PC-3 (cell line): ENCODE measurements at regions not wholly inside any gene's neighbourhood (a gene's known extent, or its start where the extent isn't known, plus 50 kb on each side); places are given as distances from the start of the nearest gene placed in this dataset.
A peak's percentile ranks its signal among the peaks of the same experiment; 100 is the strongest.

Experiments used
- ATAC-seq: fragments of 200-7000 bp; cut with Tn5 transposase; 2 replicates; pipeline ENCODE4 v1.9.1; 2020; ENCODE audit warnings: mild to moderate bottlenecking, moderate library complexity
- BruUV-seq: library from RNA; stranded (reverse); fragments of 400-500 nt; replicated peaks from 2 replicates; lab custom pipeline; 2021; lab: Mats Ljungman, UMichigan
- CTCF ChIA-PET: fragments of 300-600 bp; sonication (Branson Sonifier 250); formaldehyde crosslinking; loops from one replicate; lab custom pipeline; 2022; ENCODE audit warnings: antibody characterized with exemption; lab: Charles Lee
- POLR2A ChIA-PET: fragments of 300-600 bp; sonication (Branson Sonifier 250); formaldehyde crosslinking; loops from one replicate; lab custom pipeline; 2022; ENCODE audit warnings: antibody characterized with exemption; ENCODE audit not compliant: unreplicated experiment; lab: Charles Lee
- DNase-seq: peaks from one replicate; pipeline ENCODE4 v3.0.0-alpha.2; 2015
- H2AFZ ChIP-seq: fragments of 300-600 bp; sonication (generic); 2 replicates; pipeline ENCODE4 v1.6.0; 2016; ENCODE audit warnings: antibody characterized with exemption, low read length
- H3F3A ChIP-seq: fragments of 300-600 bp; sonication (generic); one replicate; pipeline ENCODE4 v1.6.0; 2017; ENCODE audit warnings: antibody characterized with exemption, low read length, control low read depth, mild to moderate bottlenecking; ENCODE audit not compliant: unreplicated experiment
- H3K27ac ChIP-seq: fragments of 300-600 bp; sonication (generic); 2 replicates; pipeline ENCODE4 v1.5.1; 2016; ENCODE audit warnings: mild to moderate bottlenecking, low read length
- H3K27me3 ChIP-seq: fragments of 300-600 bp; sonication (generic); 2 replicates; pipeline ENCODE4 v1.6.1; 2016; ENCODE audit warnings: low read length, mixed read lengths
- H3K36me3 ChIP-seq: fragments of 300-600 bp; sonication (generic); 2 replicates; pipeline ENCODE4 v1.6.1; 2016; ENCODE audit warnings: low read depth, mixed run types, low read length, mixed read lengths
- H3K4me1 ChIP-seq: fragments of 300-600 bp; sonication (generic); 2 replicates; pipeline ENCODE4 v1.5.1; 2016; ENCODE audit warnings: low read length; ENCODE audit not compliant: insufficient read depth
- H3K4me2 ChIP-seq: fragments of 300-600 bp; sonication (generic); 2 replicates; pipeline ENCODE4 v1.6.0; 2016; ENCODE audit warnings: low read length
- H3K4me3 ChIP-seq: fragments of 300-600 bp; sonication (generic); 2 replicates; pipeline ENCODE4 v1.5.1; 2016; ENCODE audit warnings: mild to moderate bottlenecking, low read length, mixed read lengths
- H3K79me2 ChIP-seq: fragments of 300-600 bp; sonication (generic); 2 replicates; pipeline ENCODE4 v1.6.1; 2017; ENCODE audit warnings: low read length, mixed read lengths
- H3K9ac ChIP-seq: fragments of 300-600 bp; sonication (generic); 2 replicates; pipeline ENCODE4 v1.6.0; 2016; ENCODE audit warnings: mild to moderate bottlenecking, low read length
- H3K9me2 ChIP-seq: fragments of 300-600 bp; sonication (generic); replicated peaks from 2 replicates; pipeline ENCODE4 v1.6.1; 2016; ENCODE audit warnings: mixed run types, low read length, mixed read lengths
- H3K9me3 ChIP-seq: fragments of 300-600 bp; sonication (generic); 2 replicates; pipeline ENCODE4 v1.6.1; 2016; ENCODE audit warnings: low read length, mixed read lengths
- H4K20me1 ChIP-seq: fragments of 300-600 bp; sonication (generic); 2 replicates; pipeline ENCODE4 v1.6.1; 2016; ENCODE audit warnings: low read length, mixed read lengths
- CTCF ChIP-seq: fragments of 300-600 bp; sonication (generic); conservative IDR thresholded peaks from 2 replicates; pipeline ENCODE4 v1.5.1; 2017; ENCODE audit warnings: antibody characterized with exemption, low read depth, mild to moderate bottlenecking, low read length
- EZH2 ChIP-seq: fragments of 300-600 bp; sonication (generic); IDR thresholded peaks from one replicate; pipeline ENCODE4 v1.6.1; 2017; ENCODE audit warnings: antibody characterized with exemption, mild to moderate bottlenecking, low read length; ENCODE audit not compliant: unreplicated experiment
- EZH2phosphoT487 ChIP-seq: fragments of 300-600 bp; sonication (generic); IDR thresholded peaks from 2 replicates; pipeline ENCODE4 v1.6.1; 2018; ENCODE audit warnings: mild to moderate bottlenecking, antibody characterized with exemption, low read length, borderline replicate concordance
- intact Hi-C: fragments of 100-400 bp; cut with micrococcal nuclease; formaldehyde crosslinking; loops from 2 replicates; pipeline ENCODE4 v1.9.0; 2023

DNA sequence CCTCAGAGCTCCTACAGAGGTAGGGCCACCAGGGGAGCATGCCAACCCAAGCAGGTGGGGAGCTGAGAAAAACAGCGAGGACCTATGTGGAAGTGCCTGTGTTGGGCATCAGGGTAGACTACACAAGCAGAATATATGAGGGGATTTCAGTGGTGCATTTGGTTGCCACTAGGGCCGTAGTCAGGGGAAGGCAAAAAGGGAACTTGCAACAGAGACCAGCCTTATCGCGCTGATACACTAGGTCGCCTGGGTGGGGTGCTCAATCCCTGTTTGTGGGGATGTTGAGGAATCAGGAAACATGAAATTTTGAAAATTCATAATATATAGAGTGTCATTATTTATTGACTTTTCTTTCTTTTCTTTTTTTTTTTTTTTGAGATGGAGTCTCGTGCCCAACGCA, 370.9 kb upstream of the PRR16 start:
- DNase-seq (no peak), ATAC-seq (no peak)
- POLR2A ChIA-PET = no interaction called here
- Histone ChIP-seq H3K79me2 (no peaks in the 10 kb centered on the region), H3K36me3 (no peaks in the 10 kb centered on the region), H3K4me2 (no peak overlapping the region), H2AFZ (no peak overlapping the region), H3K9me2 (no peaks in the 10 kb centered on the region), H3K9me3 (no peaks in the 10 kb centered on the region), H3F3A (no peaks in the 10 kb centered on the region), H3K9ac (no peak overlapping the region), H3K27ac (no peak overlapping the region), H3K4me3 (no peak overlapping the region), H3K4me1 (peaks cover 12% of the 10 kb centered on the region), H4K20me1 (no peaks in the 10 kb centered on the region), H3K27me3 (no peaks in the 10 kb centered on the region)
- intact Hi-C loops = no loop called here
- TF ChIP-seq EZH2phosphoT487 (no peak), EZH2 (no peak), CTCF (no peak)
- CTCF ChIA-PET = no interaction called here
- BruUV-seq = no TSS peak

- H3K36me3 ChIP-seq = no peaks in the 10 kb centered on the region
- peak overlapping the region; percentile 70 for H3K4me2 ChIP-seq
- no peak overlapping the region for H3K9ac ChIP-seq
- ChIA-PET CTCF (no interaction called here), POLR2A (no interaction called here)
- no TSS peak for BruUV-seq
- no peaks in the 10 kb centered on the region for H3K9me2 ChIP-seq
- intact Hi-C loops = no loop called here
- TF ChIP-seq CTCF = no peak
- no peak for TF ChIP-seq EZH2phosphoT487
- no peak for TF ChIP-seq EZH2
- no peaks in the 10 kb centered on the region for H3K27me3 ChIP-seq
- H3K4me3 ChIP-seq = peak overlapping the region; percentile 51; the same call in 1 of the 2 replicates
- DNase-seq = peak; percentile 65
- no peaks in the 10 kb centered on the region for H3K79me2 ChIP-seq
- 0 out of 2 replicates have a peak overlapping the region, but pooled peaks have one; percentile 55 for H2AFZ ChIP-seq
- H3K27ac ChIP-seq = 0 out of 2 replicates have a peak overlapping the region, but pooled peaks have one; percentile 13
- peak; percentile 93 for ATAC-seq
- no peaks in the 10 kb centered on the region for H3F3A ChIP-seq
- no peaks in the 10 kb centered on the region for H4K20me1 ChIP-seq
- H3K4me1 ChIP-seq = peaks cover 12% of the 10 kb centered on the region
- H3K9me3 ChIP-seq = no peaks in the 10 kb centered on the region
These were observed 367.7 kb upstream of the PRR16 start for GRCh38 chr5:120096413-120096812.

DNA sequence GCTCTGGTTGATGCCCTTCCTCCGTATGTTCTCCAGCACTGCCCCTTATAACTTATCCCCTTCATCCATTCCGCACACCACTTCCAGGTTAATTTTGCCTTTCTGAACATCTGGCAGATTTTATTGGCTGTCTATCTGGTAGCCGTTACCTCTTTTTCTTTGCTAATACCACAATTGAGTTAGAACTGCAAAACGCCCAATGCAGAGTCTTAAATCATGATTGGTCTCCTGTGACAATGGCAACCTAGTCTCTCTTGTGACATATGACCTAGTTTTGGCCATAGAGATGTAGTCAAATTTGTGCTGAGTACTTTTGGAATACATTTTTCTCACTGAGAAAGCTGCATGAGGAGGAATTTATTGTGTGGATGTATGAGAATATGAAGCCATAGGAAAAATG, 365.7 kb upstream of the PRR16 start:
- intact Hi-C loops = no loop called here
- no peaks in the 10 kb centered on the region for H4K20me1 ChIP-seq
- peaks cover 12% of the 10 kb centered on the region for H3K4me1 ChIP-seq
- no peak overlapping the region for H3K4me3 ChIP-seq
- H3K36me3 ChIP-seq = no peaks in the 10 kb centered on the region
- no peak for TF ChIP-seq CTCF
- no peak for TF ChIP-seq EZH2phosphoT487
- no peak for TF ChIP-seq EZH2
- H3K9me3 ChIP-seq = no peaks in the 10 kb centered on the region
- H3K9ac ChIP-seq = no peak overlapping the region
- ChIA-PET POLR2A (no interaction called here), CTCF (no interaction called here)
- no peak for ATAC-seq
- H3K79me2 ChIP-seq = no peaks in the 10 kb centered on the region
- no peak overlapping the region for H2AFZ ChIP-seq
- H3K9me2 ChIP-seq = no peaks in the 10 kb centered on the region
- no peak overlapping the region for H3K27ac ChIP-seq
- no peaks in the 10 kb centered on the region for H3F3A ChIP-seq
- DNase-seq = no peak
- H3K4me2 ChIP-seq = no peak overlapping the region
- no peaks in the 10 kb centered on the region for H3K27me3 ChIP-seq
- no TSS peak for BruUV-seq
